ENCODE measurements at regions not wholly inside any gene's neighbourhood (a gene's known extent, or its start where the extent isn't known, plus 50 kb on each side); places are given as distances from the start of the nearest gene placed in this dataset.

GRCh38 chr3:90015688-90016356 is 908.4 kb downstream of the EPHA3 start:
- no peak for DNase-seq
- H3K9me3 ChIP-seq (replicated peaks), result peaks cover 18% of the 10 kb centered on the region
- H3K4me3 ChIP-seq, result no peak overlapping the region
- H3K36me3 ChIP-seq, result no peaks in the 10 kb centered on the region
- intact Hi-C loops (cut with micrococcal nuclease), result no loop called here
- peak overlapping the region; percentile 47 for H3K27ac ChIP-seq (replicated peaks)
- no peaks in the 10 kb centered on the region for H3K27me3 ChIP-seq (ENCODE audit: low read depth)
- H3K4me1 ChIP-seq, result peaks cover 11% of the 10 kb centered on the region
- no peak for TF ChIP-seq CTCF (IDR thresholded peaks at IDR 0.05; ENCODE audit: borderline replicate concordance)

- Histone ChIP-seq H3K36me3 (no peaks in the 10 kb centered on the region), H3K9me3 (replicated peaks) (peaks cover 18% of the 10 kb centered on the region), H3K4me1 (peaks cover 6% of the 10 kb centered on the region), H3K27me3 (ENCODE audit: low read depth) (no peaks in the 10 kb centered on the region), H3K4me3 (no peak overlapping the region), H3K27ac (replicated peaks) (peak overlapping the region; percentile 47)
- intact Hi-C loops (cut with micrococcal nuclease), result no loop called here
- no peak for TF ChIP-seq CTCF (IDR thresholded peaks at IDR 0.05; ENCODE audit: borderline replicate concordance)
- no peak for DNase-seq
These were observed 909.1 kb downstream of the EPHA3 start for GRCh38 chr3:90016555-90016954.

DNA sequence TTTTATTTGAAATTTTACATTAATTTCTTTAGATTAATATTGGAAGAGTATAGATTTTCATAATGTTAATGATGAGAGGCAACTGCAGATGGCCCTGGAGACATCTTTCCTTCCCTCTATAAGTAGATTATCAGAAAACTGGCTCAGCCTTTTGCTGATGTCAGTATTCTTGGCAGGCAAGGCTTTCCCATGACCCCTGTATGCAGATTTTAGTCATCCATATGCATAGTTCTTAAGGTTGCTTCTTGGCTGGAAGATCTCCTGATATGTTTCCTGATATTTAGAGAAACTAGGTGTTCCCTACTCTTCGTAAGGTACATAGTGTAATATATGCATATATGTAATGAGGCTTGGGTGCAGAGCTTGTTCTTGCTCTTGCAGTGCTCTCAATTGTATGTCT is 911.4 kb downstream of the EPHA3 start:
- no peaks in the 10 kb centered on the region for H3K36me3 ChIP-seq

GRCh38 chr3:90025019-90025418 is 917.6 kb downstream of the EPHA3 start:
- TF ChIP-seq CTCF (IDR thresholded peaks at IDR 0.05; ENCODE audit: borderline replicate concordance), result no peak
- no peak overlapping the region for H3K4me3 ChIP-seq

More for the DNA sequence above, 911.4 kb downstream of the EPHA3 start:
- no peak overlapping the region for H3K27ac ChIP-seq (replicated peaks)
- no peak overlapping the region for H3K4me3 ChIP-seq
- intact Hi-C loops (cut with micrococcal nuclease), result no loop called here
- H3K9me3 ChIP-seq (replicated peaks), result peaks cover 14% of the 10 kb centered on the region
- peaks cover 6% of the 10 kb centered on the region for H3K4me1 ChIP-seq
- H3K27me3 ChIP-seq (ENCODE audit: low read depth), result no peaks in the 10 kb centered on the region
- no peak for DNase-seq
- TF ChIP-seq CTCF (IDR thresholded peaks at IDR 0.05; ENCODE audit: borderline replicate concordance), result no peak

DNA sequence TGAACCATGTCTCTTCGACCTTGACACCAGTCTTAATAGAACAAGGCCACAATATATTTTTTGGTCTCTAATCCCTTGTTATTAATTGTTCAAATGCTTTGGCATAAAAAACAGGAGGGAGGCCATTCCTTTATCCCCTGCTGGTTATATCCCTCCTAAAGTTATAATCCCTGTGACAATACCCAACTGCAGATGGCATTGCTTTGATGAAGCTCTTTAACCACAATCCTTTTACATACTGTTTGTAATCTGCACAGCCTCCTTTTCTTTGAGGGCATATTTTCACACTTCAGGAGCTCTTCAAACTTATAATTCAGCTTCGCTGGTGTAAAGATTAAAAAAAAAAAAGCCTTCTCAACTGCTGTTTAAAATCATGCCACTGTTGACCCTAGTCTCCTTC is 919.0 kb downstream of the EPHA3 start:
- no peaks in the 10 kb centered on the region for H3K4me1 ChIP-seq

More at GRCh38 chr3:90025019-90025418, 917.6 kb downstream of the EPHA3 start:
- no peaks in the 10 kb centered on the region for H3K9me3 ChIP-seq (replicated peaks)
- no peaks in the 10 kb centered on the region for H3K27me3 ChIP-seq (ENCODE audit: low read depth)
- DNase-seq, result no peak
- intact Hi-C loops (cut with micrococcal nuclease), result no loop called here
- H3K36me3 ChIP-seq, result no peaks in the 10 kb centered on the region
- no peaks in the 10 kb centered on the region for H3K4me1 ChIP-seq
- H3K27ac ChIP-seq (replicated peaks), result no peak overlapping the region

More for the DNA sequence above, 919.0 kb downstream of the EPHA3 start:
- Histone ChIP-seq H3K36me3 (no peaks in the 10 kb centered on the region), H3K27ac (replicated peaks) (no peak overlapping the region), H3K4me3 (no peak overlapping the region), H3K27me3 (ENCODE audit: low read depth) (no peaks in the 10 kb centered on the region), H3K9me3 (replicated peaks) (no peaks in the 10 kb centered on the region)
- DNase-seq, result no peak
- intact Hi-C loops (cut with micrococcal nuclease), result no loop called here
- no peak for TF ChIP-seq CTCF (IDR thresholded peaks at IDR 0.05; ENCODE audit: borderline replicate concordance)

All from left ventricle myocardium inferior (tissue), 1 donor.